ENCODE measurements at regions not wholly inside any gene's neighbourhood (a gene's known extent, or its start where the extent isn't known, plus 50 kb on each side); places are given as distances from the start of the nearest gene placed in this dataset.

- H2AFZ ChIP-seq (ENCODE audit: control insufficient read depth, low read depth, low read length): no peak overlapping the region
- BruUV-seq (replicated peaks): no TSS peak
- ChIA-PET CTCF (no interaction called here), RAD21 (ENCODE audit: unreplicated experiment) (no interaction called here), SMC1A (ENCODE audit: uncharacterized antibody, unreplicated experiment) (no interaction called here), POLR2A (no interaction called here)
- H3K36me3 ChIP-seq (ENCODE audit: control insufficient read depth in 2 of 2, insufficient read depth in 2 of 2, low read length in 1 of 2): no peaks in the 10 kb centered on the region
- H3K4me3 ChIP-seq: no peak overlapping the region
- H3K27ac ChIP-seq (ENCODE audit: control insufficient read depth, insufficient read depth): no peak overlapping the region
- no peaks in the 10 kb centered on the region for H3K9me3 ChIP-seq (replicated peaks; ENCODE audit: control insufficient read depth, insufficient read depth, low read length)
- DNase-seq (ENCODE audit: low read depth, low spot score) (no peak), ATAC-seq (no peak), FAIRE-seq (no peak)
- no peak overlapping the region for H3K4me2 ChIP-seq (ENCODE audit: control insufficient read depth, insufficient read depth)
- no peaks in the 10 kb centered on the region for H3K27me3 ChIP-seq (replicated peaks in 1 of 2; ENCODE audit: control insufficient read depth in 2 of 2, insufficient read depth in 2 of 2, low read length in 1 of 2)
- TF ChIP-seq CEBPB (IDR thresholded peaks at IDR 0.05; ENCODE audit: borderline replicate concordance in 1 of 2, low read depth in 2 of 2, low read length in 2 of 2) (no peak), CBX3 (IDR thresholded peaks at IDR 0.05; ENCODE audit: borderline replicate concordance, low read depth) (no peak), RBBP5 (conservative IDR thresholded peaks at IDR 0.05) (no peak), EP300 (IDR thresholded peaks at IDR 0.05; ENCODE audit: borderline replicate concordance in 1 of 2, control insufficient read depth in 1 of 2, low read depth in 2 of 2, low read length in 2 of 2) (no peak), HDAC6 (IDR thresholded peaks at IDR 0.05; ENCODE audit: unreplicated experiment) (no peak), DPF2 (IDR thresholded peaks at IDR 0.05) (no peak), E2F4 (IDR thresholded peaks at IDR 0.05; ENCODE audit: low read depth, low read length) (no peak), ZNF384 (IDR thresholded peaks at IDR 0.05; ENCODE audit: borderline replicate concordance, low read depth, low read length) (no peak), ZNF217 (IDR thresholded peaks at IDR 0.05) (no peak), RFX5 (IDR thresholded peaks at IDR 0.05; ENCODE audit: low read depth, low read length) (no peak), SMARCA5 (IDR thresholded peaks at IDR 0.05) (no peak), SIX5 (IDR thresholded peaks at IDR 0.05; ENCODE audit: low read depth, low read length, severe bottlenecking) (no peak), MXI1 (IDR thresholded peaks at IDR 0.05; ENCODE audit: low read depth, low read length) (no peak), RELB (IDR thresholded peaks at IDR 0.05; ENCODE audit: low read depth) (no peak), MYB (IDR thresholded peaks at IDR 0.05; ENCODE audit: borderline replicate concordance, low read depth, low read length) (no peak)
- TF ChIP-seq, protein P1, sequence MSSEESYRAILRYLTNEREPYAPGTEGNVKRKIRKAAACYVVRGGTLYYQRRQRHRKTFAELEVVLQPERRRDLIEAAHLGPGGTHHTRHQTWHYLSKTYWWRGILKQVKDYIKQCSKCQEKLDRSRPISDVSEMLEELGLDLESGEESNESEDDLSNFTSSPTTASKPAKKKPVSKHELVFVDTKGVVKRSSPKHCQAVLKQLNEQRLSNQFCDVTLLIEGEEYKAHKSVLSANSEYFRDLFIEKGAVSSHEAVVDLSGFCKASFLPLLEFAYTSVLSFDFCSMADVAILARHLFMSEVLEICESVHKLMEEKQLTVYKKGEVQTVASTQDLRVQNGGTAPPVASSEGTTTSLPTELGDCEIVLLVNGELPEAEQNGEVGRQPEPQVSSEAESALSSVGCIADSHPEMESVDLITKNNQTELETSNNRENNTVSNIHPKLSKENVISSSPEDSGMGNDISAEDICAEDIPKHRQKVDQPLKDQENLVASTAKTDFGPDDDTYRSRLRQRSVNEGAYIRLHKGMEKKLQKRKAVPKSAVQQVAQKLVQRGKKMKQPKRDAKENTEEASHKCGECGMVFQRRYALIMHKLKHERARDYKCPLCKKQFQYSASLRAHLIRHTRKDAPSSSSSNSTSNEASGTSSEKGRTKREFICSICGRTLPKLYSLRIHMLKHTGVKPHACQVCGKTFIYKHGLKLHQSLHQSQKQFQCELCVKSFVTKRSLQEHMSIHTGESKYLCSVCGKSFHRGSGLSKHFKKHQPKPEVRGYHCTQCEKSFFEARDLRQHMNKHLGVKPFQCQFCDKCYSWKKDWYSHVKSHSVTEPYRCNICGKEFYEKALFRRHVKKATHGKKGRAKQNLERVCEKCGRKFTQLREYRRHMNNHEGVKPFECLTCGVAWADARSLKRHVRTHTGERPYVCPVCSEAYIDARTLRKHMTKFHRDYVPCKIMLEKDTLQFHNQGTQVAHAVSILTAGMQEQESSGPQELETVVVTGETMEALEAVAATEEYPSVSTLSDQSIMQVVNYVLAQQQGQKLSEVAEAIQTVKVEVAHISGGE (CRISPR knock-in tag; IDR thresholded peaks at IDR 0.05): no peak
- TF ChIP-seq, protein P2, sequence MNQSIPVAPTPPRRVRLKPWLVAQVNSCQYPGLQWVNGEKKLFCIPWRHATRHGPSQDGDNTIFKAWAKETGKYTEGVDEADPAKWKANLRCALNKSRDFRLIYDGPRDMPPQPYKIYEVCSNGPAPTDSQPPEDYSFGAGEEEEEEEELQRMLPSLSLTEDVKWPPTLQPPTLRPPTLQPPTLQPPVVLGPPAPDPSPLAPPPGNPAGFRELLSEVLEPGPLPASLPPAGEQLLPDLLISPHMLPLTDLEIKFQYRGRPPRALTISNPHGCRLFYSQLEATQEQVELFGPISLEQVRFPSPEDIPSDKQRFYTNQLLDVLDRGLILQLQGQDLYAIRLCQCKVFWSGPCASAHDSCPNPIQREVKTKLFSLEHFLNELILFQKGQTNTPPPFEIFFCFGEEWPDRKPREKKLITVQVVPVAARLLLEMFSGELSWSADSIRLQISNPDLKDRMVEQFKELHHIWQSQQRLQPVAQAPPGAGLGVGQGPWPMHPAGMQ (IDR thresholded peaks at IDR 0.05; ENCODE audit: borderline replicate concordance): no peak
- WGBS (ENCODE audit: insufficient coverage, insufficient replicate concordance, low lambda C conversion rate, missing lambda C conversion rate): 22% methylated on average over 4 of the region's 4 CpGs
- no peaks in the 10 kb centered on the region for H3K4me1 ChIP-seq (ENCODE audit: control insufficient read depth, insufficient read depth, low read length)
- in situ Hi-C loops (cut with MboI): no loop called here
- no peaks in the 10 kb centered on the region for H3K79me2 ChIP-seq (ENCODE audit: control insufficient read depth, insufficient read depth, low read length)
- intact Hi-C loops (cut with micrococcal nuclease; ENCODE audit: unreplicated experiment): no loop called here
- no peaks in the 10 kb centered on the region for H4K20me1 ChIP-seq (ENCODE audit: control insufficient read depth, insufficient read depth)
- no peak overlapping the region for H3K9ac ChIP-seq (ENCODE audit: control insufficient read depth, insufficient read depth, low read length)
Measured at GRCh38 chr3:102796804-102797203, 362.0 kb downstream of the ZPLD1 start.
